ENCODE measurements at regions not wholly inside any gene's neighbourhood (a gene's known extent, or its start where the extent isn't known, plus 50 kb on each side); places are given as distances from the start of the nearest gene placed in this dataset.
"Not testable (repeated sequence)": the region's sequence is repeated elsewhere in the genome, so short reads cannot be mapped to it uniquely, and the experiment has no call there.

DNA sequence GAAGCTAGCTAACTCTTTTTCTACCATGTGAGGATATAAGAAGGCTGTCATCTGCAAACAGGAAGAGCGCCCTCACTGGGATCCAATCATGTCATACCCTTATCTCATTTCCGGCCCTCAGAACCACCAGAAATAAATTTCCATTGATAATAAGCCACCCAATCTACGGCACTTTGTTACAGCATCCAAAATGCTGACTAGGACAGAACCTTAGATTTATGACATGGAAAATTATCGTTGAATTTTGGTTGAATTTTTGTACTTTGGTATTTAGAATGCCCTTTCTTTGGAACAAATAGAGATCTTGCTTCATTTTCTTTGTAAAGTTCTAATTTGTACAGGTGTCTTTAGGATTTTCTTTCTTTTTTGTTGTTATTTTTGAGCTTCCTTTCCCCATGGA lies 53.3 kb upstream of the CYLC2 start:
- in situ Hi-C loops (cut with MboI; ENCODE audit: low pct_unique_long_range_greater_than_20kb, low sequenced_read_pairs, unreplicated experiment) = no loop called here
- DNase-seq (ENCODE audit: low spot score) = no peak
- TF ChIP-seq CTCF (IDR thresholded peaks at IDR 0.05; ENCODE audit: extremely low read depth, insufficient read depth, missing control alignments) = no peak

DNA sequence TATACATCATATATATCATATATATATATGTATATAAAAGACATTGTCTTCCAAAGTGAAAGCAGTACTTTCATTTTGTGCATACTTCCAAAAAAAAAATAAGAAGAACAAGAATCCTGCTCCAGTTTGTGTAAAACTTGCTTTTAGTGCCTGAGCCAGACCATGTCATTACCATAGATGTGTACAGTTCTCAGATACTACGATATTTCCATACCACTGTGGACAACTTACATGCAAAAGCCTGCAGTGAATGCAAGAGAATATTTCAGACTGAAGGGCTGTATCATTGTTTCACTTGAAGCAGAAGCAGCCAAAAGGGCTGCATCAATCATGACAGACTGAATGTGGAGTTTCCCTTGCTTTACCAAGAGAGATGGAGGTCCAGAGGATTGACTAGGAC lies 72.6 kb upstream of the CYLC2 start:
- DNase-seq (ENCODE audit: low spot score) = no peak
- no peak for TF ChIP-seq CTCF (IDR thresholded peaks at IDR 0.05; ENCODE audit: extremely low read depth, insufficient read depth, missing control alignments)
- in situ Hi-C loops (cut with MboI; ENCODE audit: low pct_unique_long_range_greater_than_20kb, low sequenced_read_pairs, unreplicated experiment) = no loop called here

DNA sequence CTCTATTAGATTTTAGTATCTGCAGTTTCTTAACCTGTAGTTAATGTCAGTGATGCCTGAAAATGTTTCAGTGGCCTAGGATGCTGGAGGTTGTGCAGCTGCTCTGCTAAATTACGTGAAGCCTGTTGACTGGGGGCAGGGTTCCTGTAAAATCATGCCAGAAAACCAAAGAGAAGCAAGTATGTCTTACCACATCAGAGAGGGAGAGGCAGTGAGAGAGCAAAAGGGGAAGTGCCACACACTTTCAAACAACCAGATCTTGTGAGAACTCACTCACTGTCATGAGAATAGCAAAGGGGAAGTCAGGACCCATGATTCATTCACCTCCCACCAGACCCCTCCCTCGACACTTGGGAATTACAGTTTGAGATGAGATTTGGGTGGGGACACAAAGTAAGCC lies 83.9 kb upstream of the CYLC2 start:
- TF ChIP-seq CTCF (IDR thresholded peaks at IDR 0.05; ENCODE audit: extremely low read depth, insufficient read depth, missing control alignments) = no peak
- in situ Hi-C loops (cut with MboI; ENCODE audit: low pct_unique_long_range_greater_than_20kb, low sequenced_read_pairs, unreplicated experiment) = no loop called here
- DNase-seq (ENCODE audit: low spot score) = no peak

GRCh38 chr9:102905795-102906194 lies 89.3 kb upstream of the CYLC2 start:
- in situ Hi-C loops (cut with MboI; ENCODE audit: low pct_unique_long_range_greater_than_20kb, low sequenced_read_pairs, unreplicated experiment); DNase-seq (ENCODE audit: low spot score): not testable (repeated sequence)

DNA sequence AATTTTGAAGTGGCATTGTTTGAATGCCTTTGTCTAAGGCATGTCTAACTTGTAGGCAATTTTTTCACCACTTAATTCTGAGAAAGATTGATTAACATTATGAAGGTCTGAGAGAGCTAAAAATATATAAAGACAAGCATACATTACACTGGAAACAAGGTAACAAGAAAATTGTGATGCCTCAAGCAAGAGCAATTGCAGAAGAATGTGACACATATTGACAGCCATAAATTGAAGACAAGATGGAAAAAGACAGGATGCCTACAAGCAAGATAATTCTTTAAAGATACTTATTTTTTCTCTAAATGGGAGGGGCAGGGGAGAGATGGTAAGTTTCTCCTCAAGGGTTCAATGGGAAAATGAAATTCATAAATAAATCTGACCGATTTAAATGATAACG lies 103.1 kb upstream of the CYLC2 start:
- in situ Hi-C loops (cut with MboI; ENCODE audit: low pct_unique_long_range_greater_than_20kb, low sequenced_read_pairs, unreplicated experiment) = no loop called here
- DNase-seq (ENCODE audit: low spot score) = no peak
- no peak for TF ChIP-seq CTCF (IDR thresholded peaks at IDR 0.05; ENCODE audit: extremely low read depth, insufficient read depth, missing control alignments)

GRCh38 chr9:102888747-102889146 lies 106.4 kb upstream of the CYLC2 start:
- DNase-seq (ENCODE audit: low spot score); in situ Hi-C loops (cut with MboI; ENCODE audit: low pct_unique_long_range_greater_than_20kb, low sequenced_read_pairs, unreplicated experiment): not testable (repeated sequence)

DNA sequence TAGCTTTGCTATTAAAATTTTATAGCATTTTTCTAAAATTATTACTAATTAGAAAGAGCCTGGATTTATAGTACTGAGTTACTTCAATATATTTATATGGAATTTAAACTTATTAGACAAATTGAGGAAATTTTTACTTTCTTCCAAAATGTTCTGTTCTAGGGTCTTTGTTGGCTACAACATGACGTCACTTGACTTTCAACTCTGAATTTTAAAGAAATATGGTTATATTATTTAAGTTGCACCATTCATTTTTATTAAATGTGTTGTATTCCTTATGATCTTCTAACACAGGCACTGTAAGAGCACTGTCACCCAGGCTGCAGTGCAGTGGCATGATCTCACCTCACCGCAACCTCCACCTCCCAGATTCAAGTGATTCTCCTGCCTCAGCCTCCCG lies 119.4 kb upstream of the CYLC2 start:
- DNase-seq (ENCODE audit: low spot score) = no peak
- in situ Hi-C loops (cut with MboI; ENCODE audit: low pct_unique_long_range_greater_than_20kb, low sequenced_read_pairs, unreplicated experiment) = no loop called here
- TF ChIP-seq CTCF (IDR thresholded peaks at IDR 0.05; ENCODE audit: extremely low read depth, insufficient read depth, missing control alignments) = no peak

- in situ Hi-C loops (cut with MboI; ENCODE audit: low pct_unique_long_range_greater_than_20kb, low sequenced_read_pairs, unreplicated experiment) = no loop called here
- TF ChIP-seq CTCF (IDR thresholded peaks at IDR 0.05; ENCODE audit: extremely low read depth, insufficient read depth, missing control alignments) = no peak
- no peak for DNase-seq (ENCODE audit: low spot score)
Measured at GRCh38 chr9:102867488-102867887, 127.6 kb upstream of the CYLC2 start.

Measured in GM13977 (cell line).